Inferior parietal cortex (tissue), 1 donor: ENCODE measurements at regions not wholly inside any gene's neighbourhood (a gene's known extent, or its start where the extent isn't known, plus 50 kb on each side); places are given as distances from the start of the nearest gene placed in this dataset.
A peak's percentile ranks its signal among the peaks of the same experiment; 100 is the strongest.

Experiments used
- DNase-seq: peaks from one replicate; pipeline ENCODE4 v3.0.0-alpha.2; 2016; ENCODE audit errors: extremely low spot score

- no peak for DNase-seq
These were observed 169.1 kb downstream of the ICE1 start for GRCh38 chr5:5591567-5591966.

GRCh38 chr5:5589857-5590256 is 167.4 kb downstream of the ICE1 start:
- DNase-seq = no peak

- no peak for DNase-seq
These were observed 166.7 kb downstream of the ICE1 start for GRCh38 chr5:5588887-5589826.

- no peak for DNase-seq
These were observed 165.9 kb downstream of the ICE1 start for GRCh38 chr5:5588386-5588785.

DNA sequence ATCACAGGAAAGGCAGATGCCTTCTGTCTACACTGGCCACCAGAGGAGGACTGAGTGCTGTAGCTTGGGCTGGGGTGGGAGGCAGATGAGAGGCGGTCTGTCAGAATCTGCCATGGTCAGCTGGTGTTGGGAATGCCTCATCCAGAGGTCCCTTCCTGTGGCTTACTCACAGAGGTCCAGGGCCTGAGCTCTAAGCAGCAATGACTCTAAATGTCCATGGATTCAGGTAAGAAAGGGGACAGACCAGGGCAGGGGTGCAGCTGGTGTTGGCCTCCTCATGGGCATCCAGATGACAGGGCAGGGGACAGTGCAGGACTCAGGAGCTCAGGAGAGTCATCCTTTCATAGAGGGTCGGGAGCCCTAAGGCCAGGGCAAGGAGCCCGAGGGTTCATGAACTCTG is 165.0 kb downstream of the ICE1 start:
- DNase-seq = no peak

GRCh38 chr5:5586721-5587120 is 164.2 kb downstream of the ICE1 start:
- DNase-seq = no peak

DNA sequence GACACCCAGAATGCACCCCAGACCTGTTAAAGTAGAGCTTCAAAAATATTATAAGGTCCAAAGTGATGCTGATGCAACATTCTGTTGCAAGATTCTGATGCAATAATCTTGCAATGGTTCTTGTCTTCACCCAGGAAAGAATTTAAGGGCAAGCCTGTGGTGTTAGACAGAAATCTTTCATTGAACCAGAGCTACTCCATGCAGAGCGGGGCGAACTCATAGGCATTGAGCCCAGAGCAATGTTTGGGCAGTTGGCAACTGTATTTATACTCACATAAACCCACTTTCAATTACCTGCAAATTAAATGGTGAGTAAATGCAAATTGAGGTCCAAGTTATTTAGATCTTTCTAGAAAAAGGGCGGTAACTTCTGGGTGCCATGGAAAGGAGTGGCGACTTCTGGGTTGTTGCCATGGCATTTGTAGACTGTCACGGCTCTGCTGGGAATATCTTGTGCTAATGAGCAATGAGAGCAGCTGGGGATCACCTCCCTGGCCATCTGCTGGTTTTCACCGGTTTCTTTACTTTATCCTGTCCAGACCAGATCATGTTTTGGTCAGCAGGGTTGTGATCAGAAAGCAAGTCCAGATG is 163.4 kb downstream of the ICE1 start:
- no peak for DNase-seq

DNA sequence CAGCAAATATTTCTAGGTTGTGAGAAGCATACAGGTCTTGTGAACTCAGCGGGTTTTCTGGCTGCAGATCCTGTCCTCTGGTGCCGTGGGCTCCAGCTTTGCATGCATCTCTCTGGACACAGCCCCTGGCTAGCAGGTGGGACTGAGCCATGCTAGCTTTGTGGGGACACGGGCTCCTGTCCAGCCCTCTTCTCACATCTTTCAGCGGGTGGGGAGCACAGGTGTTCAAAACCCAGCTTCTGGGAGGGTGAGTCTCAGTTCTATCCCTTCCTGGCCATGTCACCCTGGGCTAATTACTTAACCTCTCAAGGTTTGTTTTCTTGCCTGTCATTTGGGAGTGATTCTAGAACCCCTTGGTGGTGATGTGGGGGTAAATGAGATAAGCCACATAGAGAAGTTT is 162.3 kb downstream of the ICE1 start:
- no peak for DNase-seq

DNA sequence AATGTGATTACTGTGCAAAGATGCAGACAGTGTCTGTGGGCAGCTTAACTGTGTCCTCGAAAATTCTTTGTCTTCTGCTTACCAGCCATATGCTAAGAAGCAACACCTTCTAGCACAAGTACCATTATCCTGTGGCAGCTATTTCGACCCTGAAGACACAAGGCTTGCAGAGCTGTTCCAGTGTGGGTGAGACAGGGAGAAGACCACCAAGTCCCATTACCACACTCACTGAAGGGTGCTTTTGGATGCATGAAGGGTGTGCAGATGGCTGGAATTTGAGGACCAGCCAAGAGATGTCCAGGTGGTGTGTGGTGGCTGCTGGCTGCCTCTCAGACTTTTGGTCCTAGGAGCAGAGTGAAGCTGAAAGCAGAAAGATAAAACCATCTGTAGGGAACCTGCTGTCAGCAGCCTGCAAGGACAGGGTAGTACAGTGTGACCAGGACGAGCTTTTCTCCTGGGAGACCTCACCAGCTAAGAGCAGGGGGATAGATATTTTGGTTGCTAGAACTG is 161.8 kb downstream of the ICE1 start:
- DNase-seq = peak; percentile 17

- no peak for DNase-seq
These were observed 161.4 kb downstream of the ICE1 start for GRCh38 chr5:5583832-5584231.

DNA sequence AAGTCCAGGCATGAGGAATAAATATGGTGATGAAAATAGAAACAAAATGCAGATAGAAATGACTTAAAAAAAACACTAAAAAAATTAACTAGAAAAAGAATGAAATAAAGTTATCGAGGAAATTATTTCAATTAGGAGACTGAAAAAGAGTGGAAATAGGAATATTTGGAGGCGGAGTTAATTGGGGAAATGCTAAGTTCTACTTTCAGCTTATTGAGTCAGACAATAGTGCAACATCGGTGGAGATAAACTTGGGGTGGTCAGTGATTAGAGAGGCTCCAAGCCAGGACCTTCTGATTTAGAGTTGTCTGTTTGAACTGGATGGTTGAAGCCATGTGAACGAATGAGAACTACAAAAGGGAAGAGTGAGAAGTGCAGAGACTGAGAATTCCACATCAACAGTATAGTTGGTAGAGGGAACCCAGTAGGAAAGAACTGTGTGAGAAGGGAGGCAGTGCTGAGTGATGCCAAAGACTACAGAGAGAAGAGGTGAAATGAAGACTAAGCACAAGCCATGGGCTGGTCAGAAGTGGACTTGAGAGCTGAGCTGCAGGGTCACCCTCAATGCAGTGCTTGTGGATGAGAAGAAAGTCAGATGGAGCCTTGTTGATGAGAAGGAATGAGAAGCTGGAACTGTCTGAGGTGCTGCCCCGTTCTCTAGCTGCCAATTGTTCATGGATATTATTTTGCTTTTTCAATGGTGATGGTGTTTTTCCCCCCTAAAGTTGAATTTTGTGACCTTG is 160.7 kb downstream of the ICE1 start:
- no peak for DNase-seq

DNA sequence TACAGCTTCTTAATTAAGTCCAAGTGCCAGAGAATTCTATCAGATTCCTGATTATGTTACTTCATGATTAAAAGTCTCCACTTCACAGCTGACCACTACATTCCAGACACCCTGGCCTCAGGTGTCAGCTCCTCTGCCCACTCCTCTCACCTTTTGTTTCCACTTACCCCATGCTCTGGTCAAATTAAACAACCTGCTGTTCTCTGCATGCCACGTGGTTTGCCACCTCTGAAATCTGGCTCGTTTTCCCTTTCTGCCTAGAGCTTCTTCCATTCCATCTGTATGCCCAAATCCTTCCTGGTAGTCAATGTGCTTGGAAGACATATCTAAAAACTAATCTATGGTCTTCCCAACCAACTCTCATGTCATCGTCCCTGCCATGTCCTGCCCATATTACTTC is 158.6 kb downstream of the ICE1 start:
- no peak for DNase-seq

- no peak for DNase-seq
These were observed 154.3 kb downstream of the ICE1 start for GRCh38 chr5:5576744-5577143.

DNA sequence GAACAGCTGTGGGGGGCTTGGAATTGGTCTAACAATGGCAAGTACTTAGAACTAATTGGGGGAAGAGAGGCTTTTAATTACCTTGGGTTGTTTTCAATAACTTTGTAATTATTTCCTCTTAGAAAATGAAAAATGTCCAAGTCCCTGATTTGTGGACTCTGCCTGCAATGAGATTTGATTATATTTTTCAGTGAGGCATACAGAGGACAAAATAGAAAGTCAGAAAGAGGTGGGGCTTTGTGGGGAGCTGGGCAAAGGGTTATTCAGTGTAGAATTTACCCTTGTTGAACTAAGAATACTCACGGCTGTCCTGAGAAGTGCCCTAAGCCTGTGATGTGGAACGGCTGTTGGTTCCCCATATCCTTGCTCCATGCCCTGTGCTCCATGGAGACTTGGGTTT is 153.0 kb downstream of the ICE1 start:
- no peak for DNase-seq

DNA sequence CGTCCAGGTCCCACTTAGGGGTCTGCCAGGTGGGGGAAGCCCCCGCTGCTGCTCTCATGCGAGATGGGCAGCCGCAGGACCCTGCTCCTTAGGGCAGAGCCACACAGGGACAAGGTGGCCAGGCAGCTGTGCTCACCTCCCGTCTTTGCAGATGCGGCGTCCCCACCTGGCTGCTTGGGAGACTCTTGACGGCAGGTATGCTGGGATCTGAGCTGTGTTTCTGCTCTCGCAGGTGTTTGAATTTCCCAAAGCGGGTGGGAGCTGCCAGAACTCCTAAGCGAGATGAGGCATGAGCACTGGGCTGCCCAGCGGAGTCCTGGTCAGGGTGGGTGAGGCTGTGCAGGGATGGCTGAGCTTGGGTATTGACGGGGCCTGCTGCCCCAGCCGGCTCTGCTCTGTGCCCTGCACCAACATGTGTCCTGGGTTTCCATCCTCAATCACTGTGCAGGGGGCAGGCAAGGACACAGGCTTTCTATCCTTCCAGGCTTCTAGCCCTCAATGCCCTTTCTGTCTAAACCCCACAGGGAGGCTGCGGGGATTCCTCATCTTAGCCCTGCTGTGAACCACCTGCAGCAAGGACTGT is 151.4 kb downstream of the ICE1 start:
- DNase-seq = no peak

DNA sequence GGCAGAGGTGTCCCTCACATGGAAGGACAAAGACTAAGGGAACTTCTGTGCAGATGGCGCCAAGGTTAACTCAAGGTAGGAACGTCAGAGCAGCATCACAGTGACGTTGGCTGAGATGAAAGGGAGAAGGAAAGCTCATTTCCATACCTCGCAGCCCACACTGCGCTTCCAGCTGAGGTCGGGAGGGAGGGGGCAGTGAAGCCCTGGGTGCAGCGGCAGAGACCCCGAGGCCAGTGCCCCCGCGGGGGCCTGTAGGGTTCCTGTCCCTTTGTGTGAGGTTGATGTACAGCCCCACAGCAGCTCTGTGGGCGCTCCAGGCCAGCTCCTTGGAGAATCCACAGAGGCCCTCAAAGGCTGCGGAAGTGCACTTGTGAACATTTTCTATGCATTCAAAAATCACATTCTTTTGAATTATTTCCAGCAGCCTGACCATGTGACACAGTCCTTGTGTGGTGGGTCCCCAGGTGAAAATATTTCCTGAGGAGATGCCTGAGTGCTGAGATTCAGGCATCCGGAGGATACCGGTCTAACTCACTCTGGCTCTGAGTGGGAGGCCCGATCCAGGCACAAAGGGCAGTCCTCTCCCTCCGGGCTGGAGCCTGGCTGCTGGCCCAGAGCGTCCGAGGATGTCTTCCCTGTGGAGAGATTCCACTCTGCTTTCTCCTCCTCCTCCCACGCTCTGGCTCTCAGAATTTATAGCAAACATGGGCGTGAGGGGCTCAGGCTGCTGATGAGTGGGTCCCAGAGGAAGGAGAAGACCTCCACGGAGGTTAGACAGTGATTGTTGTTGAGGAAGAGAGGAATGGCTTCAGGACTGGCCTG is 150.7 kb downstream of the ICE1 start:
- no peak for DNase-seq

GRCh38 chr5:5572010-5572865 is 149.8 kb downstream of the ICE1 start:
- peak; percentile 14 for DNase-seq

GRCh38 chr5:5570646-5571045 is 148.2 kb downstream of the ICE1 start:
- no peak for DNase-seq

GRCh38 chr5:5564898-5565297 is 142.4 kb downstream of the ICE1 start:
- DNase-seq = no peak

- DNase-seq = no peak
These were observed 137.5 kb downstream of the ICE1 start for GRCh38 chr5:5560016-5560415.
